GM21723 (cell line): ENCODE measurements at regions not wholly inside any gene's neighbourhood (a gene's known extent, or its start where the extent isn't known, plus 50 kb on each side); places are given as distances from the start of the nearest gene placed in this dataset.
"Not testable (repeated sequence)": the region's sequence is repeated elsewhere in the genome, so short reads cannot be mapped to it uniquely, and the experiment has no call there.

Experiments
- ATAC-seq: cut with Tn5 transposase; IDR thresholded peaks from one replicate; pipeline ENCODE4 v1.9.1; 2021; ENCODE audit warnings: mild to moderate bottlenecking, moderate library complexity; ENCODE audit not compliant: unreplicated experiment

DNA sequence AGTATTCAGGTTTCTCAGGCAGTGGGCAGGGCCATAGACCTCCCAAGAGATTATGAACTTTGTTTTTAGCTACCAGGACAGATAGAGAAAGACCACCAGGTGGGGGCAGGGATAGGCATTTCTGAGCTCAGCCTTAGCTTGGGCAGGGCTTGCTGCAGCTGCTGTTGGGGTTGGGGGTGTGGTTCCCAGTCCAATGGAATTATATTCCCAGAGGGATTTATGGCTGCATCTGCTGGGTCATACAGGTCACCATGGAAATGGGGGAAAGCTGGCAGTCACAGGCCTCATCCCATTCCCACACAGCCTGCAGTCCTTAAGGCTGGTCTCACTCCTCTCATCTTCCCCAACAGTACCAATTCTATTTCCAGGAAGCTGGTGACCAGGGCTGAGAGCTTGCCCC is 144.6 kb upstream of the ZPLD1 start:
- ATAC-seq = no peak

DNA sequence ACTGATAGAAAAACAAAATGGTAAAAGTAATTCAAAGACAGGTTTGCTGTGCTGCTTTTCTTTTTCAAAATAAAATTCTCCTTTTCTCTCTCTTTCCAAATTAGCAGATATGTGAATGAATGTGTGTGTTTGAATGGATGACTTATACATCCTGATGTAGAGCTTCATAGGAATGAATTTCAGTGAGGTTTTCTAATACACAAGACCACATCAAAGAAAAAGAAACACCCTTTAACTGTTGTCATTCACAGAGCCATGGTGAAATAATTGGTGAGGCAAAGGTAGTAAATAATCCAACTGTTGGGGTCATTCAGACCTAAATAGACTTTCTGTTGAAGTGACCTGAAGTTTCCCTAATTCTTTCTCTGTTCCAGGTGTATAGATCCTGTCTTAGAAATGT is 139.1 kb upstream of the ZPLD1 start:
- ATAC-seq = no peak

DNA sequence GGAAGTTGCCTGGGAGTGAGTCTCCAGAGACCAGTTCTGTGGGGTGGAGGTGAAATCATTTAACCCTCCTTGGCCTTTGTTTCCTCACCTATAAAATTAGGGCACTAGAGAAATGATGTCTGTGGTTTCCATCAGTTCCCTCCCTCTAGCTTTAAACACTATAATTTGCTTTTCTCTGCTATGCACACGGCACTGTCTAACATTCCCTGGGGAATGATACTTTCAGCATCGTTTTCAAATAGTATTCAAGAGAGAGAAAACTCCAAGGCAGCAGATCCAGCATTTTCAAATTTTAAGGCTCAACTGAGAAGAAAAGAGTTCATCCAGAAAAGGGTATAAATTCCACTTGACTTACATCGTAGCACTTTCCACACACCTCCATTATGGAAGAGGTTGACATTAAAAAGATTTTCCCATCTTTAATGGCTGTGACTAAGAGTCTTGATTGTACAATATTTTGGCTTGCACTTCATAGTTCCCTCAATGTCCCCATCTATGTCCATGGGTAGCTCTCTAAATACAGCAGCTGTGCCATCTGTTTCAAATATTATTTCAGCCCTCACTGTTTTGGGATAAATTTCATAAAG is 137.7 kb upstream of the ZPLD1 start:
- ATAC-seq = no peak

DNA sequence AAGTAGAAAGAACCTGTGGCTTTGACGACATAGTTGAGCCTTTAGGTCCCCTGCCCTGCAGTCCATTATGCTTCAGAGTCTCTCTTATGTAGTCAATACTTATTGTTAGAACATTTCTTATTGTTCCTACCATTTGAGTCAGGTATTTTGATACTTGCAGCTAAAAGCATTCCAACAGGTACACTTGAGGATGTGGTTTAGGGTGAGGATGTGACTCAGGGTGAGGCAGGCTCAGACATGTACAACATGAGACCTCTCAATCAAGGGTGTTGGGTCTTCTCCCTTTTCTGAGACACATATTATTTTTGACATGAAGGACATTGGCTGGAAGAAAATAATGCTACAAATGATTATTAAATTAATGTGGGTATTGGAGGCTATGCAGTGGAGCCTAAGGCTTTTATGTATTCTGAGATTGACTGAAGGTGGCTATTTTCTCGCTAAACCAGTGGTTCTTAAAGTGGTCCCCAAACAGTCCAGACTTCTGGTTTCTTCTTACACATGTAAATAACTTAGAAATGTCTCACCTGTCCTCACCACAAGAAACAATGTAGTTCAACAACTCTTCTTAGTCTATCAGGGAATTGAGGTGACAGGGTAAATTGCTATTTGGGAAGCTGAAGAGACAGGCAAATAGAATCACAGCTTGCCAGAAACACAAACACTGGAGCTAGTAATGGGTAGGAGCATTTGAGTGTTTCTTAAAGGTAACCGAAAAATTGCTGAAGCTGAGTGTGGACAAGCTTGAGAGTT is 135.5 kb upstream of the ZPLD1 start:
- no peak for ATAC-seq

DNA sequence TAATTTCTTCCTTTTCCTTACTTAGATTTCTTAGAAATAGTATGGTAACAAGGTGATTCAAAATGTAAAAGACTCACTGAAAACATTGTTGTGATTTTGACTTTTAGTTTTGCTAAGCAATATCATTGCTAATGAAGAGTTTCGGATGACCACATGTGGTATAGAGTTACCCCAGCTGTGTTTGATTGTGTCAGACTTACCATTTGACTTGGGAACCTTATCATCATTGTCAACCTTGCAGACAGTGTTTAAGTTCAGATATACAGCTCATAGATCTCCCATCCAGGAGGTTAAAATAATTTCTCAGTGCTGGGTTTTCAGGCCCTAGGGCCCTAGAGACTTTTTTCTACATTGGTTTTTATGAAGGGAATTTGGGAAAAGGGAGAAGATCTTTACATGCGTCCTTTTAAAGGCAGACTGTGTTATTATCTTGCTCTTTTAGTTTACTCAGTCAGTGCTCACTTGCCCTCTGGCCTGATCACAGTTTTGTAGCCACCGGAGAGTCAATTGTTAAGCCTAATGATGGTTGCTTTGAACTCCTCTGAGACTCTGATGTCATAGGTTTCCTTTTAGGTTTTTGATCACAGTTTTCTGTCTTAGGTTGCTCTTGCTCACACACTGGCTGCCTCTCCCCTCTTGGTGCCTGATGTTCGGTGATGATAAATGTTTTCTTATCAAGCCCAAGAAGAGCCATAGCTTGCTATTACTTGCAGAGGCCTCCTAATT is 133.5 kb upstream of the ZPLD1 start:
- ATAC-seq = no peak

DNA sequence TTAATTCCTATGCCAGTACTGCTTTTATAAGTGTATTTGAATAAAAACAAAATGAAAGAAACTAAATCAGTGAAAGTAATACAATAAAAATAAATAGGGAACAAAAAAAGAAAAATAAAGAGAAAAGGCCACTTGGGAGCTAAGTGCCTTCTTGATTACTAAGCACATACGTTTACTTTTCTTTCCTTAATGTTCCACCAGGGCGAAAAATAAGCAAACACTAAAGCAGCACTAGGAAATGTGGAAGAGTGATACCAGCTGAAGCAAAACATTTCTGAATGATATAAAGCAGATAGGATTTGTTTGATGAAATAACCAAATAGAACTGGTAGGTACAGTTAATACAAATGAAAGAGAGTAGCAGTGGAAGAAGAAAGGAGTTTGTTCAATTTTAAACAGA is 132.8 kb upstream of the ZPLD1 start:
- no peak for ATAC-seq

- no peak for ATAC-seq
Measured at GRCh38 chr3:102304550-102304949, 130.3 kb upstream of the ZPLD1 start.

DNA sequence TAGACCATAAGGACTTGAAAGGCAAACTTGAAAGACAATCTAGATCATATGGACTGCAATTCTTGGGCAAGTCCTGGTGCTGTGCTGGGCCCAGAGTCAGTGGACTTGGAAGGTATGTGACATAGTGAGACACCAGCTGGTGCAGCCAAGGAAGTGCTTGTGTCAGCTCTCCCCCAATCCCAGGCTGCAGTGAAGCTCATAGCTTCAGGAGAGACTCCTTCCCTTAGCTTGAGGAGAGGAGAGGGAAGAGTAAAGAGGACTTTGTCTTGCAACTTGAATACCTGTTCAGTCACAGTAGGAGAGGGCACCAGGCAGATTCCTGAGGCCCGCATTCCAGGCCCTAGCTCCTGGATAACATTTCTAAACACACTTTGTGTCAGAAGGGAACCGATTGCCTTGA is 127.4 kb upstream of the ZPLD1 start:
- ATAC-seq = no peak

GRCh38 chr3:102329066-102329465 is 105.7 kb upstream of the ZPLD1 start:
- no peak for ATAC-seq

- ATAC-seq = no peak
Measured at GRCh38 chr3:102329561-102329960, 105.3 kb upstream of the ZPLD1 start.

DNA sequence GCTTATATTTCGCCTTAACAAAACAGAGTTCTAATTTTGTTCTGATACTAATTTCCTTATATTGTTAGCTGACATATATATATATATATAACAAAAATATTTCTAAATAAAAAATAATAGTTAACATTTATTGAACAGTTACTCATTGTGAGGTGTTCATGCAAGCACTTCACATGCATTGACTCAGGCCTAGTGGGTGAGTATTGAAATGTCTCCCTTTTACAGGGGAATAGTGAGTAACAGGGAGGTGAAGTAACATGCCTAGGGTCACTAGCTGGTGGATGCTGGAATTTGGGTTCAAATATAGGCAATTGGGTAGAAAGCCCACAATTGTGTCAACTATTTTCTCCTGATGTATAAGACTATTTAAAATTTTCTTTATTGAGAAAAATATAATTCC is 102.6 kb upstream of the ZPLD1 start:
- no peak for ATAC-seq

GRCh38 chr3:102332934-102333333 is 101.9 kb upstream of the ZPLD1 start:
- ATAC-seq = no peak

DNA sequence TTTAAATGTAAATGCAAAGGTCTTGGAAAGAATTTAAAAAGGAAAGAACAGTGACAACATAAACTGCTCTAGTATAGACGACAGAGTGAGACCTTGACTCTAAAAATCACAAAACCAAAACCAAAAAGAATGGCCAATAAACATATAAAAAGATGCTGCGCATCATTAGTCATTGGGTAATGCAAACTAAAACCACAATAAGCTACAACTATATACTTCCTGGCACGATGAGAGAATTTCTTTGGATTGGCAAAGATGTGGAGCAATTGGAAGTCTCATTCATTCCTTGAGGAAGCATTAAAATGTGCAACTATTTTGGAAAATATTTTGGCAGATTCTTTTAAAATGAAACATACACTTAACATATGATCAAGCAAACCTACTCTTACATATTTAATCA is 98.7 kb upstream of the ZPLD1 start:
- ATAC-seq = no peak

DNA sequence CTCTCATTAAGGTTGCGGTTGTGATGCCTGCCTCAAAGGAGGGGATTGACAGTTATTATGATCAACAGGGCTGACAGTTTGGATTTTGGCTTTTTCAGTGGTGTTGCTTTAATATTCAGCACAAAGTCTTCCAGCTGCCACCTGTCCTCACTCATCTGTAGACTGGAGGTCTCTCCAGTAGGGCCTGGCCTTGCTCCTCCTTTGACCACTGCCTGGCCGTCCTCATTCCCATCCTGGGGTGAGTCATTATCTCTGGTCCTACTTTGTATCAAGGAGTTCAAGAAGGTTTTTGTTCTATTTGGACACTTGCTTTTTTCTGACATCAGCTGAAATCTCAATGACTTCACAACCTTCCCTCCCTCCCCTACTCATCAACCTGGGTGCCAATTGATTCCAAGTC is 95.1 kb upstream of the ZPLD1 start:
- no peak for ATAC-seq

DNA sequence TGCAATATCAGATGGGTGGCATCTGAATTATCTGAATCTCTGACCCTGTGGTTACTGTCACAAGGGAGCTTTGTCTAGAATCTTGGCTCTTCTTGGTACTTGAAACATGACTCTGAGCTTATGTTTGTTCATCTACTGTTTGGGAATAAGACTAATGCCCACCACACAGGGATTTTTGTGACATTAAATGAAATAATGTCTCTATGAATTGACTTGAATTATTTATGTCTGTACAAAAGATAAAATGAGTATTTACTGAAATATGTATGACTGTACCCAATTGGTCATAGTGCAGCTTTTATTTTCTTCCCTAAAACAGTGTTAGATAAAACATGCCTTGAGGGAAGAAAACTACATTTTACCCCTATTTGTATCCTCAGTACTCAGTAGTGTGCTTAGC is 87.9 kb upstream of the ZPLD1 start:
- no peak for ATAC-seq

DNA sequence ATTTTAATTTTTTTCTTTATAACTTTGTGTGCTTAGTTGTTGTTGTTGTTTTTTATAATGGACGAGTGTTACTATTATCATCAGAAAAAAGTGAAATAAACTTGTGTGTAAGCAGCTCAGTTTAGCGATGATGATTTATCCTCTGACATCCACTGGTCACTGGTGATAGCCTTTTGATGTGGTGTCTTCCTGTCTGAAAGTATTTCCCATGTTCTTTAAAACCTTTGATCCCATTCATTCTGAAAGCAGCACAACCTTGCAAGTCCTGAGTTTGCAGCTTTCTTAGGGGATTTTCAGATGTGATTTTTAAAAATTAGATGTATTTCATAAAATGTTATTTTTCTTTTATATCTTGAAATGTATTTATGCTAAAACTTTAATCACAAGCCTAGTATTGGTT is 85.9 kb upstream of the ZPLD1 start:
- no peak for ATAC-seq

DNA sequence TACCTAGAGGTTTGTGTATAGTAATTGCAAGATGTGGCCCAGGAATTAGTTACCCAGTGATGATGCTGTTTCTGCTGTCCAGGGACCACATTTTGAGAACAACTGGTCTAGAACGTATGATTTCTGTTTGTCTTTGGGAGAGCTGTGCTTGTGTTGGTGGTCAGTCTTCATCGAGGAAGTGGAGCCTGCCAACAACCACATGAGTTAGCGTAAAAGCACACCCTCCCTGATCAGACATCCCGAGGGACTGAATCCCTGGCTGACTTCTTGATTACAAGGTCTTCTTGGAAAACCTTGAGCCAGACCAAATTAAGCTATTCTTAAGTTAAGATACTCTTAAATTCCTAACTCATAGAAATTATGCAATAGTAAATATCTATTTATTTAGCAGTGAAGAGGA is 81.7 kb upstream of the ZPLD1 start:
- no peak for ATAC-seq

DNA sequence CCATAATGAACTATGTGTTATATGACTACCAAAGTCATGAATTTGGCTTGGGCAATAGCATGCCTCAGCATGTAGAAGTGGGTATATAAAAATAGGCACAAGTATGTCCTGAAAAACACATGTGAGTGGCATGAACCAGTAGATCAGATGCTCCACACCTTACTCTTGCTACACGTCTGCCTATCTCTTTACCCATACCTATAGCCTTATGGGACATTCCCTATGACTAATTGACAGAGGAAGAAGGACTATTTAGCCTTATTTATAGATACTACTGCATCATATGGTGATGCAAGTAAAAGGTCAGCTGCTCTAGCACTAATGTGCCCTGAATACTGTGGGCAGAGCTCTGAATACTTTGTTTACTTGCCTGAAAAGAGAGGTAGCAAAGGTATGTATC is 81.0 kb upstream of the ZPLD1 start:
- no peak for ATAC-seq

DNA sequence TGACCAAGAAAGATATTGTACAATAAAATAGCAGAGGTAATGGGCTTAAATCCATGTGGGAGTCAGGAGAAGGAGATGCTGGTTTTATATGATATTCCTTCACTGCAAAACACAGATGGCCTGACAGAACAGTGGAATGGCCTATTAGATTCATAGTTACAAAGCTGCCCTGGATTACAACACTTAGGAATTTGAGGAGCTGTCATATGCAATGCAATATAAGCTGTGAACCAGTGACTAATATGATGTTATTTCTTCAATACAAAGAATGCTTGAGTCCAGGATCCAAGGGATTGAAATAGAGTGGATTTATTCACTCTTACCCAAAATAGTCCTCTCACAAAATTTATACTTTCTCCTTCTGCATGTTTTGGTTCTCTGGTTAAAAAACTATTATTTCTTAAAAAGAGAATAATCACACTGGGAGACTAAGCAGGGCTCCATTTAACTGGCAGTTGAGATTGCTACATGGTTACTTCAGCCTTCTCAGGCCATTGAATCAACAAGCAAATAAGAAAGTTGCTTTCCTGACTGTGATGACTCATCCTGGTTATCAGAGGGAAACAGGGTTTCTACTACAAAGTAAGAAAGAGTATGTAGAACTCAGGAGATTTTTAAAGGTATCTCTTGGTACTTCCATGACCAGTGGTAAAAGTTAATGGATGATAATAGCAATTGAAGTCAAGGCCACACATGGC is 79.8 kb upstream of the ZPLD1 start:
- ATAC-seq = no peak

DNA sequence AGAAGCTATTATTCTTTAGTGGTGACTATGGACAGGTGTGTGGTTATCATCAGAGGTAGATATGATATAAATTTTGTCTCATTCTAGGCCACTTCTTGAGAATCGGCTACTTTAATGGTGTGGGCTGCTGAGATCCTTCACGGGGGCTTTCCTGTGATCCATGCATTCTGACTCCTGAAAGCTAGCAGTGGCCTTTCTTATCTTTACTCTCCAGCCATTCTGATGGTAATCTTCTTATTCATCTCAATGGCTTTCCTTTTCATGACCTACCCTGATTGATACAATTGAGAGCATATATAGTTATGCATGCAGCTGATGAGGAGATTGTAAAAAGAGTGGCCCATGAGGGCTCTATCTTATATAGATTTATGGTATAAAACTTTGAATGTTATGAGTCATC is 78.3 kb upstream of the ZPLD1 start:
- no peak for ATAC-seq

DNA sequence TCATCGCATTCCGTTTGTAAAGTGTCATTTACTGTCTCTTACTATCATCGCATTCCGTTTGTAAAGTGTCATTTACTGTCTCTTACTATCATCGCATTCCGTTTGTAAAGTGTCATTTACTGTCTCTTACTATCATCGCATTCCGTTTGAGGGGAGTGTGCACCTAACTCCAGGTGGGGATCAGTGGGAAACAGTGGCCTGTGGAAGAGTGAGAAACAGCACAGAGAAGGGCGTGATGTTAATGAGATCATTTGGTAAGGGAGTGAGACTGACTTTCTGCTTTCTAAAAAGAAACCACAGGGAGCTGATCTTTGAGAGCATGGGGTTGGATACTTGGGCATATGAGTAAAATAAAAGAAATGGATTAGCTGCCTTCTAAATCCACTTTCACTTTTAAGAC is 77.5 kb upstream of the ZPLD1 start:
- not testable (repeated sequence) for ATAC-seq
